Activated gamma-delta T cell treated with anti-CD3 and anti-CD28 coated beads, Interleukin-2, amount 50 U/mL, for 16 hours (primary cell): ENCODE measurements at regions not wholly inside any gene's neighbourhood (a gene's known extent, or its start where the extent isn't known, plus 50 kb on each side); places are given as distances from the start of the nearest gene placed in this dataset.
A peak's percentile ranks its signal among the peaks of the same experiment; 100 is the strongest.

ENCODE experiments used
- DNase-seq: peaks from one replicate; pipeline ENCODE4 v3.0.0-alpha.2; 2020; ENCODE audit warnings: low read depth

- no peak for DNase-seq
Measured at GRCh38 chr1:10897321-10897980, 101.0 kb upstream of the CASZ1 start.

GRCh38 chr1:10897981-10898728 is 101.7 kb upstream of the CASZ1 start:
- DNase-seq = no peak

- no peak for DNase-seq
Measured at GRCh38 chr1:10898921-10899320, 102.5 kb upstream of the CASZ1 start.

GRCh38 chr1:10899490-10900250 is 103.2 kb upstream of the CASZ1 start:
- DNase-seq = no peak

GRCh38 chr1:10900251-10900651 is 103.8 kb upstream of the CASZ1 start:
- DNase-seq = no peak

- no peak for DNase-seq
Measured at GRCh38 chr1:10900691-10901090, 104.2 kb upstream of the CASZ1 start.

- no peak for DNase-seq
Measured at GRCh38 chr1:10901091-10901890, 104.8 kb upstream of the CASZ1 start.

GRCh38 chr1:10901891-10902805 is 105.7 kb upstream of the CASZ1 start:
- DNase-seq = no peak

GRCh38 chr1:10903421-10903820 is 107.0 kb upstream of the CASZ1 start:
- DNase-seq = no peak

GRCh38 chr1:10903821-10904220 is 107.4 kb upstream of the CASZ1 start:
- DNase-seq = no peak

- DNase-seq = no peak
Measured at GRCh38 chr1:10904396-10905358, 107.8 kb upstream of the TARDBP start.

GRCh38 chr1:10905841-10906655 is 106.4 kb upstream of the TARDBP start:
- DNase-seq = no peak

GRCh38 chr1:10906866-10907519 is 105.5 kb upstream of the TARDBP start:
- DNase-seq = no peak

- no peak for DNase-seq
Measured at GRCh38 chr1:10908266-10908665, 104.2 kb upstream of the TARDBP start.

- DNase-seq = peak; percentile 70
Measured at GRCh38 chr1:10909697-10910680, 102.5 kb upstream of the TARDBP start.

- DNase-seq = no peak
Measured at GRCh38 chr1:10910681-10911489, 101.6 kb upstream of the TARDBP start.
